Activated T-cell treated with anti-CD3 and anti-CD28 coated beads for 24 hours (primary cell): ENCODE measurements at regions not wholly inside any gene's neighbourhood (a gene's known extent, or its start where the extent isn't known, plus 50 kb on each side); places are given as distances from the start of the nearest gene placed in this dataset.

Experiments used
- DNase-seq: peaks from one replicate; pipeline ENCODE4 v3.0.0-alpha.2; 2020; ENCODE audit warnings: low read depth

GRCh38 chr21:15151385-15152103 is 86.7 kb upstream of the NRIP1 start:
- no peak for DNase-seq

- no peak for DNase-seq
These were observed 87.8 kb upstream of the NRIP1 start for GRCh38 chr21:15152591-15152990.

GRCh38 chr21:15159382-15160020 is 94.7 kb upstream of the NRIP1 start:
- DNase-seq: no peak

GRCh38 chr21:15160136-15160535 is 95.3 kb upstream of the NRIP1 start:
- no peak for DNase-seq

GRCh38 chr21:15162921-15163320 is 98.1 kb upstream of the NRIP1 start:
- DNase-seq: no peak

GRCh38 chr21:15164273-15164672 is 99.5 kb upstream of the NRIP1 start:
- DNase-seq: no peak

GRCh38 chr21:15164678-15165303 is 100.0 kb upstream of the NRIP1 start:
- no peak for DNase-seq

- DNase-seq: no peak
These were observed 105.8 kb upstream of the NRIP1 start for GRCh38 chr21:15170614-15171013.

- DNase-seq: no peak
These were observed 106.7 kb upstream of the NRIP1 start for GRCh38 chr21:15171546-15171945.

GRCh38 chr21:15172963-15173362 is 108.2 kb upstream of the NRIP1 start:
- DNase-seq: no peak

- DNase-seq: no peak
These were observed 110.1 kb upstream of the NRIP1 start for GRCh38 chr21:15174923-15175322.

GRCh38 chr21:15182731-15183130 is 117.9 kb upstream of the NRIP1 start:
- no peak for DNase-seq

- DNase-seq: no peak
These were observed 119.0 kb upstream of the NRIP1 start for GRCh38 chr21:15183813-15184257.

GRCh38 chr21:15190412-15190811 is 125.6 kb upstream of the NRIP1 start:
- no peak for DNase-seq

- no peak for DNase-seq
These were observed 126.0 kb upstream of the NRIP1 start for GRCh38 chr21:15190837-15191236.

- DNase-seq: no peak
These were observed 126.5 kb upstream of the NRIP1 start for GRCh38 chr21:15191342-15191741.

- DNase-seq: no peak
These were observed 127.4 kb upstream of the NRIP1 start for GRCh38 chr21:15192243-15192642.

- no peak for DNase-seq
These were observed 129.1 kb upstream of the NRIP1 start for GRCh38 chr21:15193937-15194336.

- DNase-seq: no peak
These were observed 130.3 kb upstream of the NRIP1 start for GRCh38 chr21:15195104-15195503.

GRCh38 chr21:15195768-15196167 is 131.0 kb upstream of the NRIP1 start:
- no peak for DNase-seq

GRCh38 chr21:15197696-15198095 is 132.9 kb upstream of the NRIP1 start:
- DNase-seq: no peak

- DNase-seq: no peak
These were observed 134.9 kb upstream of the NRIP1 start for GRCh38 chr21:15199414-15200383.
